ENCODE measurements at regions not wholly inside any gene's neighbourhood (a gene's known extent, or its start where the extent isn't known, plus 50 kb on each side); places are given as distances from the start of the nearest gene placed in this dataset.

GRCh38 chr9:107712390-107712789 lies 222.8 kb upstream of the KLF4 start:
- TF ChIP-seq CTCF (IDR thresholded peaks at IDR 0.05) (no peak), POLR2A (IDR thresholded peaks at IDR 0.05) (no peak), EP300 (IDR thresholded peaks at IDR 0.05) (no peak)
